ENCODE measurements at regions not wholly inside any gene's neighbourhood (a gene's known extent, or its start where the extent isn't known, plus 50 kb on each side); places are given as distances from the start of the nearest gene placed in this dataset.
"Not testable (repeated sequence)": the region's sequence is repeated elsewhere in the genome, so short reads cannot be mapped to it uniquely, and the experiment has no call there.

GRCh38 chr6:86057293-86057980, 414.8 kb upstream of the SYNCRIP start:
- TF ChIP-seq SUZ12 (IDR thresholded peaks at IDR 0.05); FOXM1 (IDR thresholded peaks at IDR 0.05; ENCODE audit: borderline replicate concordance); FOXK2 (IDR thresholded peaks at IDR 0.05); SP1 (IDR thresholded peaks at IDR 0.05); ZNF384 (IDR thresholded peaks at IDR 0.05); TARDBP (IDR thresholded peaks at IDR 0.05); BHLHE40 (IDR thresholded peaks at IDR 0.05; ENCODE audit: borderline replicate concordance); ARNT (IDR thresholded peaks at IDR 0.05); ELF4 (IDR thresholded peaks at IDR 0.05); L3MBTL2 (conservative IDR thresholded peaks at IDR 0.05); HDGF (IDR thresholded peaks at IDR 0.05; ENCODE audit: borderline replicate concordance): not testable (repeated sequence)

Data from HEK293T (cell line).